ENCODE measurements at regions not wholly inside any gene's neighbourhood (a gene's known extent, or its start where the extent isn't known, plus 50 kb on each side); places are given as distances from the start of the nearest gene placed in this dataset.
"Not testable (repeated sequence)": the region's sequence is repeated elsewhere in the genome, so short reads cannot be mapped to it uniquely, and the experiment has no call there.

GRCh38 chr20:1742049-1742434, 84.5 kb upstream of the SIRPG start:
- DNase-seq, result not testable (repeated sequence)

DNA sequence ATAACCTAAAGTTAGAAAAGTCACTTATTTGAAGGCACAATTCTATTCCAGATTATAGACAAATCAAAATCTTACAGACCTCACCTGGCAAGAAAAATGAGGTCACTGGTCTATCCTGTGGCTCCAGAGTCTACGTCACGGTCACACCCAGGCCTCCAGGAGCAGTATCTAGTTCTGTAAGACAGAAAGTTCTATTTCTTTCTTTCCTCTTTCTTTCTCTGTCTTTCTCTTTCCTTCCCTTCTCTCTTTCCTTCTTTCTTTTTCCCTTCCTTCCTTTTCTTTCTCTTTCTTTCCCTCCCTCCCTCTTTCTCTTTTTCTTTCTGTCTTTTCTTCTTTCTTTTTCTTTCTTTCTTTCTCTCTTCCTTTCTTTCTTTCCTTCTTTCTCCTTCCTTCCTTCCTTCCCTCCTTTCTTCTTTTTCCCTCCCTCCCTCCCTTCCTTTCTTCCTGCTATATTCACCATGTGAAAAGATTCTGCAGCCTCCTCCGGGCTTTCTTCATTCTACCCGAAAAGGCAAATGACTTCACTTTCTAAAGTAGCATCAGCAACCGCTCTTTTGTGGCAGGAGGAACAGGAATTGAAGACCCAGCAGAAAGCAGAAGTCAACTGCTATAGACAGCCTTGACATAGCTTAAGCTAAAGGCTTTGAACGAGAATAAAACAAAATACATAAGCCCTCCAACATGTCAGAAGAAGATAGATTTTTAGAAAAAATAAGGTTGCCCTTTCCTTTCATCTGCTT, 83.9 kb upstream of the SIRPG start:
- DNase-seq, result no peak

DNA sequence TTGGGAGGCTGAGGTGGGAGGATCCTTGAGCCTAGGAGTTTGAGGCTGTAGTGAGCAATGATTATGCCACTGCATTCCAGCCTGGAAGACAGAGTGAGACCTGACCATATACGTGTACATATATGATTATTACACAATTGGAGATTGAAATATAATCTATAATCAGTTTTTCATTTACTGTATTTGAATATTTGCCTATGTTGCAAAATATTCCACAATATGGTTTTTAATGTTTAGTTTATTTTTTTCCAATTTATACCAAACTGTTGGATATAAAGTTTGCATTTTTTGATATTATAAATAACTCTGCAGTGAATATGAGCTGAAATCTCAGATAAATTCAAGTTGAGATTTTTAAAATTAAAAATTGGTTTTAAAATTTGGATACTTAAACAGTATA, 79.6 kb upstream of the SIRPG start:
- no peak for DNase-seq

GRCh38 chr20:1735417-1736089, 78.0 kb upstream of the SIRPG start:
- DNase-seq, result no peak

DNA sequence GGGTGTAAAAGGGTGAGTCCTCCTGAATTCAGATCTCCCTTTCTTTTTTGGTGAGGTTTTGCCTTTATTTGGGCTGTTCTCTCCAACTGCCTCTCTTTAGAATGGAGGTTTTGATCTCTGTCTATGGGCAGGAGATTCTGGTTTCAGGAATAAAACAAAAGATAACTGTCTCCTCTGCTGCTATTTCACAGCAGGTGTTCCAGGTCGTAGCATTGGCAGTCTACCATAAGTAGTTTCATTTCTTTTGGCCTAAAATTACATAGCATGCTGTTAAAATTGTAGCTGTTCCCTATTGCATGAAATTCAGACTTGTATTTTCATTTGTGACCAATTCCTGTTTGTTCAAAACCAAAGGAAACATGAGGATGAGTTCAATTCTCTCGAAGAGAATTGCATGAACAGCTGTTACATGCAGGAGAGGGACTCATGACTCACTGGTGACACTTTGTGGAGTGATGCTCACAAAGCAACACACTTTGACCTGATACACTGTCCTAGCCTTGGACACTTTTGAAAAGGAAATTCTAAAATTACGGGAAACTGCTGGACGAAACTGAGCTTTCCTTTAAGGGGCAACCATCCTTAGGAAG, 76.8 kb upstream of the SIRPG start:
- DNase-seq, result no peak

DNA sequence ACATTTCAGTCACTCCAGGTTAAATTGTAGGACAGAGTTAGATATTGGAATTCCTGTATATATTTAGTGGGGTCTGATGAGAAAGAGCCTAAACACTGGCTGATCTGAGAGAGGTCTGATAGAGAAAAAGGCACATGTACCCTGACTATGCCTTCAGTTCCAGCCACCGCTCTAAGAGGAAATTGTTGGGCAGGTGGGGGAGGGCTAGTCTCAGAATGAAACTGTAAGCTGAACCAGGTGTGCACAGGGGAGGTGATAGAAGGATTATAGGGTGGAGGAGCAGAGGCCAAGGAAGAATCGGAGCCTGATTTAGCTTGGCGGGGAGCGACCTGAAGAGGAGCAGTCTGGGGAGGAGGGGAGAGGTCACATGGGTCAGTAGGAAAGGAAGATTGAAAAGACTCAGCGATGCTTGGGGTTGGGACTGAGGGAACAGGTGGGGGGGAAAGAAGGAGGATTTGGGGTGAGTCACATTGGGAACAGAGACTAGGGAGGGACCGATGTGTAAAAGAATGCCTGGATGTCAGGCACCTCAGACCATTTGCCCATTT, 74.3 kb upstream of the SIRPG start:
- not testable (repeated sequence) for DNase-seq

DNA sequence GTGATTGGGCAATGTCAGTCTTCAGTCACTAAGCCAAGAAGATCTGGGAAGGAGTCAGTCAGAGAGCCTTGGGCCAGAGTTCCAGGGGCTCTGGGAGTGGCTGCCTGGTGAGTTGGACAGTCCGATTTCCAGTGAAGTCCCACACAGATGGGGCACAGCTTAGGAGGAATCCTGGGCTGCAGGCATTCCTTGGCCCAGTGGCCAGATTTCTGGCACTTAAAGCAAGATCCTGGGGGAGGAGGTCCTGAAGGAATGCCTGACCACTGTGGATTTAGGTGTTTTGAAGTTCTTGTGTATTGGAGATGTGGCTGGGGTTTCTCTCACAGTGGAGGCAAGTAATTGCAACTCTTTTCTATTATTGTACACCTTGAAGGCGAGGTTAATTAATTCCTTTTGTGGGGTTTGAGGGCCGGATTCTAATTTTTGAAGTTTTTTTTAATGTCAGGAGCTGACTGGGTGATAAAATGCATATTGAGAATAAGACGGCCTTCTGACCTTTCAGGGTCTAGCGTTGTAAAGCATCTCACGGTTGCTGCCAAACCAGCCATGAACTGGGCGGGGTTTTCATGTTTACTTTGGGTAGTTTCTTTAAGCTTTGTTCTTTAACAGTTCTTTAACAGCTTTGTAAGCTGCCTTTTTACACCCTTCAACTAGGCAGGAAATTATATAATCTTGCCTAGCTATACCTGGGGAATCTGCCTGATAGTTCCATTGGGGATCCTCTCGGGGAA, 73.6 kb upstream of the SIRPG start:
- not testable (repeated sequence) for DNase-seq

DNA sequence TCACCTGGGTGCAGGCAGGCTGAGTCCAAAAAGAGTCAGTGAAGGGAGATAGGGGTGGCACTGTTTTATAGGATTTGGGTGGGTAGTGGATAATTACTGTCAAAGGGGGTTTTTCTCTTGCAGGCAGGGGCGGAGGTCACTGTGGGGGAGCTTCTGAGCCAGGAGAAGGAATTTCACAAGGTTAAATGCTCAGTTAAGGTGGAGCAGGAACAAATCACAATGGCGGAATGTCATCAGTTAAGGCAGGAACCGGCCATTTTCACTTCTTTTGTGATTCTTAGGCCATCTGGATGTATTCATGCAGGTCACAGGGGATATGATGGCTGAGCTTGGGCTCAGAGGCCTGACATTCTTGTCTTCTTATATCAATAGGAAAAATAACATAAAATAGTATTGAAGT, 69.7 kb upstream of the SIRPG start:
- not testable (repeated sequence) for DNase-seq

DNA sequence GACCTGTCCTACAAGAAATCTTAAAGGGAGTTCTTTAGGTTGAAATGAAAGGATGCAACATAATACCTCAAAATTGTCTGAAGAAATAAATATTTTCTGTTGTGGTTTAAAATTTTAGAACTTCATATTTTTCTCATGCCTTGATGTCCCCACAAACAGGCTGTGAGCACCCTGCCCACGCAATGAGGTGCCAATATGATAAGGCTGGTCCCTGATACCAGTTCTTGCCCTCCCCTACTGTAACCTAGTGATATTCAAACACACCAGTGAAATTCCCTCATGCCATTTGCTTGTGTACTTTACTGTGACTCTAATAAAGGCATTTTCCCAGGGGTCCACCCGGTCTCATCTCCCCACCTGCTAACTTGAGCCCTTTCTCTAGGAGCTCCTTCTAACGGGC, 67.3 kb upstream of the SIRPG start:
- no peak for DNase-seq

- no peak for DNase-seq
Measured at GRCh38 chr20:1722513-1723050, 65.0 kb upstream of the SIRPG start.

- no peak for DNase-seq
Measured at GRCh38 chr20:1721687-1722512, 64.3 kb upstream of the SIRPG start.

DNA sequence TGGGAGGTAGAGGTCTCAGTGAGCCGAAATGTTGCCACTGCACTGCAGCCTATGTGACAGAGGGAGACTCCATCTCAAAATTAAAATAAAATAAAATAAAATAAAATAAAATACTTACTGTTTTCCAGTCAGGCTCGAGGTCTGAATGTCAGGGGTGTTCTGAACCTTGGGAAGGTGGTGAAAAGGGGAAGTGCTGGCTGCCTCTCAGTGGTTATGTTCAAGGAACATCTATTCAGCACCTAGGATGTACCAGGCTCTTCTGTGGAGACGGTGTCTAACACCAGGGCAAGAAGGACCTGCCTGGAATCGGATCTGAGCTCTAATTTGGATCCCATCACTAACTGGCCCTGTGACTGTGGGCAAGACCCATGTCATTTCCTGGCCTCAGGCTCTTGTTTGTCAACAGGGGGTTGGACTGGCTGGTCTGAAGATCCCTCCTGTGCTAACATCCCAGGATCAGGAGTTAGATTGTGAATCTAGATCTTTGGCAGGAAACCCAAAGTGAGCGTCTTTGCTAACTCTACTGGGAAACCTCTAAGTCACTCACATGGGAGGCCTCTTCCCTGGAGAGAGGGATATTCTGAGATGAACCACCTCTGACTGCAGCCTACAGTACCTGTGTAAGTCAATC, 63.4 kb upstream of the SIRPG start:
- DNase-seq, result no peak

DNA sequence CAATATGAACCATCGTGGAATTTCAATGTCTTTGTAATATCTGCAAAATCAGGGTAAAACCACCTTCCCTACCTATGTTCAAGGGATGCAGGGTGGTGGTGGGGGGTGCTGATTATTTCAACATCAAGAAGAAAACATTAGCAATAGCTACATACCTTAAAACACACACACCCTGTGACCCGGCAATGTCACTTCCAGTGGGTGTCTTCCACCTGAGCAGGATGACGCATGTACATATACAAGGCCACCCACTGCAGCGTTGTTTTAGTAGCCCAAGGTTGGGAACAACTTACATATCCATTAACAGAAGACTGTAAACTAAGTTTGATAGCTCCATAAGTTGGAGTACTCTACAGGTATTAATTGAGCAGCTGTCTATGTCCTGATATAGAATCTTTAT, 62.6 kb upstream of the SIRPG start:
- DNase-seq, result no peak

DNA sequence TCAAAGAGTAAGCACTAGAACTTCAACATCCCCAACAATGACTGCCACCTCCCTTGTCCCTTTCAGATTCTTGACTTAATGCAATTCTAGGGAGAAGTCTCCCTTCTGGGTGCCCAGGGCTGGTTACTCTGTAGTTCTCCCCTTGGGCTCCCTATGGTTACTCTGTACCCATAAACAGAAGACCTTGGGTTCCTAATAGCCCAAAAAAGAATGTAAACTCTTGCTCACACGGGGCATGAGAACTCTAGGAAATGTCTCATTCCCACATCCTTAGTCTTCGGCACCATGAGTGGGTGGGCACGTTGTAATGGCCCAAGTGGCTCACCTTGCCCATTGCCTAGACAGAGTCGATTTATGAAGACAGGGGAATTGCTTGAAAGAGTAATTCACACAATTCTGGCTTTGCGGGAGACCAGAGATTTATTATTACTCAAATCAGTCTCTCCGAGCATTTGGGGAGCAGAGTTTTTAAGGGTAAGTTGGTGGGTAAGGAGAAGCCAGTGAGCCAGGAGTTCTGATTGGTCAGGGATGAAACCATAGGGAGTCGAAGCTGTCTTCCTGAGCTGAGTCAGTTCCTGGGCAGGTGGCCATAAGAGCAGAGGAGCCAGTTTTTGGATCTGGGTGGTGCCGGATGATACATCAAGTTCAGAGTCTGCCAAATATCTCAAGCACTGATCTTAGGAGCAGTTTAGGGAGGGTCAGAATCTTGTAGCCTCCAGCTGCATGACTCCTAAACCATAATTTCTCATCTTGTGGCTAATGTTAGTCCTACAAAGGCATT, 61.2 kb upstream of the SIRPG start:
- peak; percentile 58 for DNase-seq

DNA sequence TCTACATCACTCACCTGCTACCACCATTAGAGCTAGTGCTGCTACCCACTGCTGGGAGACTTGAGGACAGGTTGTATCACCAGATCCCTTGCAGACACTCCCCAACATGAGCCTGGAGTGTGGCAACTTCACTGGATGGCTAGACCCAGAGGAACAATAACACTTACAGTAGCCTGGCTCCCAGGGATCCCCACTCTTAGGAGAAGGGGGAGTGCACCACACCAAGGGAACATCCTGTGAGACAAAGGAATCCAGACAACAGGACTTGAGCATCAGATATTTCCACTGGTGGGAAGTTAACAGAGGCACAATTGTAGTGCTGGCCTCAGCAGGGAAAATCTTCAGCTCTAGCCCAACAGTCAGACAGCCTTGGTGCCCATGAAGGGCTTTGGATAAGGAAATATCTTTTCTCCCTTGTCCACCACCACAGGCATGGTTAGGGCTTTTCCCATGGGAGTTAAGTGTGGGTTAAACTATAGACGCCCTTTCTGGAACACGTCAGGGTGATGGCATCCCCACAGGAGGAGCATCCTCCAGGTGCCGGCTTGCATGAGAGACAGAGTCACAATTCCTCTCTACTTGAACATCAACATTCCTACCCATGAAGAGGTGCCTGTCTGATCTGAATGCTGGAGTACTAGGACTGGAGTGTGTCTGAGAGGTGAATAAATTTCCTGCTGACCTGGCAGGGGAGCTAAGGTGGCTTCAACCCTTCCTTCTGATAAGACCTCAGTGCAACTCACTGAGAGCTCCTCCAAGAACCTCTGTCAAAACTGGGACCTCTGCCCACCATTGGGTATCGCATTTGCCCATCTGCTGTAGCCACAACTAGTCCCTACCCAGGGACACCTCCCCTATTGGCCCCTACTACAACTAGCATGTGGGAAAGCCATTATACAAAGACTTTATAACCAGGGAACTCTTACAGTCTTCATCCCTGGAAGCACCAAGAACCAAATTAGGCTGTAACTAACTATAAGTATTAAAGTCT, 55.4 kb upstream of the SIRPG start:
- no peak for DNase-seq

- DNase-seq, result no peak
Measured at GRCh38 chr20:1711826-1712601, 54.4 kb upstream of the SIRPG start.

- no peak for DNase-seq
Measured at GRCh38 chr20:1711266-1711665, 53.7 kb upstream of the SIRPG start.

DNA sequence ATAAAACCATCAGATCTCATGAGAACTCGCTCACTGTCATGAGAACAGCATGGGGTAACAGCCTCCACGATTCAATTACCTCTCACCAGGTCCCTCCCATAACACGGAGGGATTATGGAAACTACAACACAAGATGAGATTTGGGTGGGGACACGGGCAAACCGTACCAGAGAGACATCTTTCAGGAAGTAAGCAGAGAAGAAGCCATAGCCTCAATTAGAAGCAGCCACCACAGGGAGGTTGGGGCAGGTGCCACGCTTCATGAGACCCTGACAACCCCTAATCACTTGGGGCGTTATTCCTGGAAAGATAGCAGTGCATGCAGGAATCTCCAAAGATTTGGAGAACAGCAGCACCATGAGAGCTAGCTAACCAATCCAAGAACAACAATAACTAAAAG, 52.9 kb upstream of the SIRPG start:
- no peak for DNase-seq

Data from GOT3 (cell line).